NCI-H69 (cell line): ENCODE measurements at regions not wholly inside any gene's neighbourhood (a gene's known extent, or its start where the extent isn't known, plus 50 kb on each side); places are given as distances from the start of the nearest gene placed in this dataset.
"Not testable (repeated sequence)": the region's sequence is repeated elsewhere in the genome, so short reads cannot be mapped to it uniquely, and the experiment has no call there.

Experiments
- DNase-seq: peaks from one replicate; lab custom pipeline; 2025; lab: John Stamatoyannopoulos, UW

GRCh38 chr12:68509242-68509641, 101.5 kb upstream of the RAP1B start:
- no peak for DNase-seq

DNA sequence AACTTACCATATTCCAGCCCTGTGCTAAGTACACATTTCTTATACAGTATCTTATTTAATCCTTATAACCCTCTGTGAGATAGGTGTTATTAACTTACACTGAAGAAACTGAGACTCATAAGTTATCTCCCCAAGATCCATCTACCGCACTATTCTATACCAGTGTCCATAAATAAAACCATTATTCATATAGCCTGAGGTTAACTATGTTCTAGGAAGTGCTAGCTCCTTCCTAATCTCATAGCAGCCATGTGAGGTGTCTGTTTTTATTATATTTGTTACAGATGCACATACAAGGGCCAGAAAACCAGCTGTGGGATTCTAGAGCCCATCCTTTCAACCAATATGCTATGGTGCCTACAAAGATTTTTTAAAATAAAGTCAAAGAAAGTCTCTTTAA, 100.3 kb upstream of the RAP1B start:
- DNase-seq = no peak

- no peak for DNase-seq
Measured at GRCh38 chr12:68514807-68515411, 95.8 kb upstream of the RAP1B start.

GRCh38 chr12:68515793-68516192, 94.9 kb upstream of the RAP1B start:
- no peak for DNase-seq

DNA sequence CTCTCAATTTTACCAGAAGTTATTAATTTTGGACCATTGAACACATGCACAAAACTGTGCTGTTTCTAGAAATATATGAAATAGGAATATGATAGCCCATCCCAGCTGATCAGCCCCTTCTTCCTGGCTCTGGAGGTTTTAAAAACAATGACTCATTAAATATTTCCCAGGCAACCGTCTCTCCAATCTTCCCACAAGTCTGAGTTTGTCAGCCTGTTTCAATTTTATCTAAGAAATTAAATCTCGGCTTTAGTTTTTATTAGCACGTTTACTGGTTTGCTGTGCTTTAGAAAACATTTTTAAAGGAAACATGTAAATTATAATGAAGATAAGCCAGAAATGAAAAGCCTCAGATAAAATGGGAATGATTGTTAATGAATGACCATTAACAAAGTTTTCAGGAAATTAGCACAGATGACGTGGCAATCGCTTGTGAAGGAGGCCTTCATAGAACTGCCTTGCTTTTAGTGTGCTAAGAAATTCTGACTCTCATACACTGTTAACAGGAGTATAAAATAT, 89.3 kb upstream of the RAP1B start:
- no peak for DNase-seq

- DNase-seq = no peak
Measured at GRCh38 chr12:68521848-68522502, 88.7 kb upstream of the RAP1B start.

GRCh38 chr12:68529466-68529865, 81.2 kb upstream of the RAP1B start:
- DNase-seq = no peak

GRCh38 chr12:68529869-68530268, 80.8 kb upstream of the RAP1B start:
- DNase-seq = no peak

DNA sequence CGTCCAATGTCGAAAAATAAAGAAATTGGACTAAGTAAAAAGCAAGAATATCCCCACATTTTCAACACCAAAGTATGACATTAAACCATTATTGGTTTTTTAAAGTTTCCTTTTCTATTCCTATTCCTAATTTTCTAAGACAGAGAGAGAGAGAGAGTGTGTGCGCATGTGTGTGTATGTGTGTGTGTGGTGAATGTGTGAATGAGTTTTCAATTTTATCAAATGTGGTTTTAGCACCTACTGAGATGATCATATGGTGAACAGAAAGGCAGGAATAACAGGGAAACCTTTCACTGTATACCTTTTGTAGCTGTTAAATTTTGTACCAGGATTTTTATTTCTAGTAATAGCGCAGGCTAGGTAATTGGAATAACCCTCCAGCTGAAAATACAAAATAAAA, 80.4 kb upstream of the RAP1B start:
- DNase-seq = no peak

DNA sequence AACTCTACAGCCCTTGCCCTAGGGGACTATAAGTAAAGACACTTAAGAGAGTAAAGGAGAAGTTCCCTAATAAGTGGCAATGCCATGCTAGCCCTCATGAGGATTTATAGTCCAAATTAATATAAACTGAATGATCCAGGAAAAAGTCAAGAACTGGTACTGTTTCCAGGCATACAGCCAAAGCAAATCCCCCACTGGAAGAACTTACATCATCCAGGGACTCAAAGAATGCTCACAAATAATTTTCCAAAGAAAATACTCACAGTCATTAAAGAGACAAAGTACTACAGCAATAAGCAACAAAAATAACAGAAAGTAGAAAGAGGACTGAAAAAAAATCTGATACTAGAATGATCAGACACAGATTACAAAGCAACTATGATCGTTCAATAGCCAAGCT, 79.7 kb upstream of the RAP1B start:
- DNase-seq = no peak

- DNase-seq = no peak
Measured at GRCh38 chr12:68532204-68532886, 78.4 kb upstream of the RAP1B start.

DNA sequence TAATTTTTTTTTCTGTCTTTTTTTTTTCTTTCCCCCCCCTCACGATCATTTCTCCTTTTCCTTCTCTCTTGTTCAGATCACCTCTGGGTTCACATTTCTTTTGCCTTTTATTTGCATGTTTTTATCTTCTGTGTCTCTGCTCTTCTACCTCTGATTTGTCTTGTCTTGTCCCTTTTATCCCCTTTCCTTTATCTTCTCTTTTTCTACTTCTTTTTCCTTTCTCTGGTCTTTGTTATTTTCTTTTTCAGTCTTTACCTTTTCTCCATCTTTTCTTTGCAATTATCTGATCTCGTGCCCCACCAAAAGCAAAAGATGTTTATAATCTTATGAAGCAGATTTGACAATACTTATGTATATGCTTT, 77.8 kb upstream of the RAP1B start:
- no peak for DNase-seq

GRCh38 chr12:68534108-68534507, 76.6 kb upstream of the RAP1B start:
- DNase-seq = no peak

- DNase-seq = no peak
Measured at GRCh38 chr12:68536885-68537485, 73.7 kb upstream of the RAP1B start.

- no peak for DNase-seq
Measured at GRCh38 chr12:68537571-68537970, 73.1 kb upstream of the RAP1B start.

GRCh38 chr12:68538726-68539614, 71.7 kb upstream of the RAP1B start:
- DNase-seq = peak; percentile 59

DNA sequence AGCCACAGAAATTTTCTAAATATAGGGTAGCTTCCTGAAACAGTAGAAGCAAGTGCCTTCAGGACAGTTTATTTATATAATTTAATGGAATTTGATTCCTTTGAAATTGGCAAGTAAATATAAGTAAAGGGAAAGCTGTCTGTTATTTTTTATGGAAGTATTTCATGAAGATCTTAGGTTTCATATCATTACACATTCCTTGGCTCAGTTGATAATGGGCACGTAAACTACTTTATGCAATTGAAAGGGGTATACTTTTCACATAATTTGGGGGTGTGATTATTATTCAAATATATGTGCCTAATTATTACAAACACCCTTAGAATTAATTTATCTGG, 71.1 kb upstream of the RAP1B start:
- DNase-seq = peak; percentile 55

DNA sequence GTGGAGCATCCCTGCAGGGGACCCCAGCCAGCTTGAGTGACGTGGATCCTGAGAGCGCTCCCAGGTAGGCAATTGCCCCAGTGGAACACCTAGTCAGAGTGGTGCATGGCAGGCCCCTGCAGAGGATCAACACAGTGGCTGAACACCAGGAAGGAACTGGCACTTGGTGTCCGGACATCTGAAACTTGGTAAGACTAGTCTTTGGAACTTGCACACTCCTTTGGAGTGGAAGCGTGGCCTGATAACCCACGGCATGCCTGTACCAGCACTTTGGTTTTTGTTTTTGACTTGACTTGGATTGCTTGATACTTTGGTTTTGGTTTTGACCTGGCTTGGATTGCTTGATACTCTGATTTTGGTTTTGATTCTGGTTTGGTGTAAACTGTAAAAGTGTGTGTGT, 69.9 kb upstream of the RAP1B start:
- DNase-seq = not testable (repeated sequence)

DNA sequence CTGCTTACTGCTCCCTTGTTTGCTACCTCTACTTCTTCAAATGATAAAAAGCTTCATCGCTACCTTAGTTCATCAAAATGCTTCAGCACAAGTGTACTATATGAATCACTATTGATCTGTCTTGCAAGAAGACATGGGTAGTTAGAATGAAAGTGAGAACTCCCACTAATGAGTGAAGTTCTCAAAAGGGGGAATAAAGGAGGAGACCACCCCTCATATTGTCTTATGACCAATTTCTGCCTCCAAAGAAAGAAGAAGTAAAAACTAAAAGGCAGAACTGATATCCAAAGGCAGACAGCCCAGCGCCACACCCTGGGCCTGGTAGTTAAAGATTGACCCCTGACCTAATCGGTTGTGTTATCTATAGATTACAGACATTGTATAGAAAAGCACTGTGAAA, 63.4 kb upstream of the RAP1B start:
- not testable (repeated sequence) for DNase-seq

GRCh38 chr12:68552605-68553195, 58.0 kb upstream of the RAP1B start:
- not testable (repeated sequence) for DNase-seq

DNA sequence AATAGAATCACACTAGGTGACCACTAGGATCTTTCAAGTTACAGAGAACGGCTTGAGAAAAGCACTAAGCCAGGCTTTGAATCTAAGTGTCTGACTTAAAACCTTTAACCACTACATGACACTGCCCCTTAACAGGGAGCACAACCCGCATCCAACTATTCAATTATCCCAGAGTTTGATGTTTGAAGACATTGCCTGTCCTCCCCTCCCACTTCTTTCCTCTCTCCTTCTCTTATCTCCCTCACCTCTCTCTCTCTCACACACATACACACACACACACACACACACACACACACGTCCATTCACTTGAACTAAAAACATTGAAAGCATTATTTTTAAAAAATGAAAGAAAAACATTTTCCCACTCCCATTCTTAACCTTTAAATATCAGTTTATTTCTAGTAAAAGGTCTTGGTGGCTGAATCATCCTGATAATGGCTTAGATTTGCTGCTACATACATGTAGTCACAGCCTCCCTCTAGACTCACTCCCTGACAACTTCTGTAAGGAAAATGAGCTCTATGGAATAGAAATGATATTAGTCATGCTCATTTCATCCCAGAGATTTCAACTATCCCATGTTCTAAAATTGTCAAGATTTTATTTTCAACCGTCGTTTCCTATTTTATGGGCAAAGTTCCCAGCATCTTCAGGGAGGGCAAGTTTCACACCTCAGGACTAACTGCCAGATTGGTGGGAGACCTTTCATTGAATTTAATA, 53.5 kb upstream of the RAP1B start:
- DNase-seq = no peak
